IMR-90 (cell line): ENCODE measurements at regions not wholly inside any gene's neighbourhood (a gene's known extent, or its start where the extent isn't known, plus 50 kb on each side); places are given as distances from the start of the nearest gene placed in this dataset.

Experiments used
- ATAC-seq: fragments of 200-7000 bp; cut with Tn5 transposase; 2 replicates; pipeline ENCODE4 v1.9.1; 2020; ENCODE audit warnings: low read depth, mild to moderate bottlenecking, moderate library complexity
- BruUV-seq: library from RNA; stranded (reverse); fragments of 400-500 nt; replicated peaks from 2 replicates; lab custom pipeline; 2021; lab: Mats Ljungman, UMichigan
- CTCF ChIA-PET: fragments of 300-600 bp; formaldehyde crosslinking; extraction: SDS; loops from one replicate; lab custom pipeline; 2021; ENCODE audit warnings: antibody characterized with exemption; lab: Yijun Ruan, JAX
- POLR2A ChIA-PET: fragments of 300-600 bp; sonication (Branson Sonifier 250); formaldehyde crosslinking; loops from one replicate; lab custom pipeline; 2022; ENCODE audit warnings: antibody characterized with exemption; ENCODE audit not compliant: unreplicated experiment; lab: Charles Lee
- DNase-seq: peaks from one replicate; pipeline ENCODE4 v3.0.0; 2013
- H2AFZ ChIP-seq: replicated peaks from 2 replicates; pipeline ENCODE3; 2013; ENCODE audit warnings: low read length, mild to moderate bottlenecking; ENCODE audit not compliant: poor library complexity
- H2AK5ac ChIP-seq: 2 replicates; pipeline ENCODE4 v1.6.1; 2013; ENCODE audit warnings: low read depth, low read length, inconsistent platforms
- H2AK9ac ChIP-seq: replicated peaks from 2 replicates; pipeline ENCODE3; 2013; ENCODE audit warnings: mild to moderate bottlenecking, low read depth, low read length, moderate library complexity; ENCODE audit not compliant: poor library complexity
- H2BK120ac ChIP-seq: 2 replicates; pipeline ENCODE4 v1.6.1; 2013; ENCODE audit warnings: low read depth, low read length, inconsistent platforms
- H2BK15ac ChIP-seq: 3 replicates; pipeline ENCODE4 v1.6.1; 2013; ENCODE audit warnings: low read depth, low read length, inconsistent platforms
- H2BK20ac ChIP-seq: 2 replicates; pipeline ENCODE4 v1.6.1; 2013; ENCODE audit warnings: low read depth, mild to moderate bottlenecking, inconsistent platforms, low read length, moderate library complexity
- H2BK5ac ChIP-seq: 2 replicates; pipeline ENCODE4 v1.6.1; 2013; ENCODE audit warnings: mild to moderate bottlenecking, low read depth, low read length, inconsistent platforms; ENCODE audit not compliant: poor library complexity, severe bottlenecking
- H3K14ac ChIP-seq: replicated peaks from 2 replicates; pipeline ENCODE4 v1.6.1; 2013; ENCODE audit warnings: low read depth, low read length, inconsistent platforms
- H3K18ac ChIP-seq: 2 replicates; pipeline ENCODE4 v1.6.1; 2013; ENCODE audit warnings: low read depth, low read length, control low read depth
- H3K23ac ChIP-seq: 2 replicates; pipeline ENCODE4 v1.6.1; 2013; ENCODE audit warnings: low read depth, low read length, inconsistent platforms
- H3K27ac ChIP-seq: 2 replicates; pipeline ENCODE4 v1.5.1; 2013; ENCODE audit warnings: mild to moderate bottlenecking, control low read depth, low read length; ENCODE audit not compliant: insufficient read depth
- H3K27me3 ChIP-seq: 2 replicates; pipeline ENCODE4 v1.6.1; 2013; ENCODE audit warnings: low read length; ENCODE audit not compliant: control insufficient read depth, insufficient read depth
- H3K36me3 ChIP-seq: 2 replicates; pipeline ENCODE4 v1.6.1; 2013; ENCODE audit warnings: low read length, mixed read lengths; ENCODE audit not compliant: control insufficient read depth, insufficient read depth
- H3K4ac ChIP-seq: 2 replicates; pipeline ENCODE4 v1.6.1; 2013; ENCODE audit warnings: low read depth, low read length, inconsistent platforms
- H3K4me1 ChIP-seq: 2 replicates; pipeline ENCODE4 v1.6.1; 2013; ENCODE audit warnings: low read length, mixed read lengths; ENCODE audit not compliant: control insufficient read depth, insufficient read depth
- H3K4me2 ChIP-seq: 2 replicates; pipeline ENCODE4 v1.6.1; 2013; ENCODE audit warnings: low read depth, mild to moderate bottlenecking, control low read depth, low read length, moderate library complexity
- H3K4me3 ChIP-seq: 2 replicates; pipeline ENCODE4 v1.5.1; 2013; ENCODE audit warnings: low read depth, mild to moderate bottlenecking, control low read depth, low read length, moderate library complexity; ENCODE audit not compliant: insufficient read depth
- H3K56ac ChIP-seq: 2 replicates; pipeline ENCODE4 v1.6.1; 2013; ENCODE audit warnings: low read length, inconsistent platforms; ENCODE audit not compliant: insufficient read depth; ENCODE audit errors: extremely low read depth
- H3K79me1 ChIP-seq, 2 experiments: 2 replicates each; pipeline ENCODE4 v1.6.1; 2013; ENCODE audit warnings: low read length in 2 of 2, inconsistent platforms in 1 of 2, low read depth in 1 of 2
- H3K9ac ChIP-seq: 2 replicates; pipeline ENCODE4 v1.6.1; 2013; ENCODE audit warnings: low read depth, low read length, control low read depth
- H3K9me1 ChIP-seq: 2 replicates; pipeline ENCODE4 v1.6.1; 2013; ENCODE audit warnings: low read length, inconsistent platforms; ENCODE audit not compliant: insufficient read depth
- H3K9me3 ChIP-seq: 2 replicates; pipeline ENCODE4 v1.6.1; 2013; ENCODE audit warnings: low read length; ENCODE audit not compliant: control insufficient read depth, insufficient read depth
- H4K20me1 ChIP-seq: 2 replicates; pipeline ENCODE4 v1.6.1; 2013; ENCODE audit warnings: low read length, inconsistent platforms; ENCODE audit not compliant: insufficient read depth
- H4K5ac ChIP-seq: 2 replicates; pipeline ENCODE4 v1.6.1; 2013; ENCODE audit warnings: mild to moderate bottlenecking, low read depth, low read length, control low read depth
- H4K8ac ChIP-seq, 2 experiments: 2 replicates each; pipeline ENCODE4 v1.6.1; 2013; ENCODE audit warnings: low read depth in 2 of 2, low read length in 2 of 2, control low read depth in 1 of 2, inconsistent platforms in 1 of 2
- H4K91ac ChIP-seq: 2 replicates; pipeline ENCODE4 v1.6.1; 2013; ENCODE audit warnings: low read depth, low read length, inconsistent platforms; ENCODE audit not compliant: insufficient read depth
- BHLHE40 ChIP-seq: fragments of 150-350 bp; IDR thresholded peaks from 2 replicates; pipeline ENCODE4 v1.6.1; 2016; ENCODE audit warnings: mild to moderate bottlenecking, low read depth, low read length
- CEBPB ChIP-seq: IDR thresholded peaks from 2 replicates; pipeline ENCODE4 v1.6.1; 2012; ENCODE audit warnings: low read depth, low read length, improper control_type of control experiment
- CHD1 ChIP-seq: IDR thresholded peaks from 2 replicates; pipeline ENCODE4 v1.6.1; 2012; ENCODE audit warnings: low read depth, low read length, improper control_type of control experiment
- CTCF ChIP-seq: conservative IDR thresholded peaks from 2 replicates; pipeline ENCODE4 v1.5.1; 2012; ENCODE audit warnings: mild to moderate bottlenecking, low read depth, low read length, improper control_type of control experiment
- ELK1 ChIP-seq: fragments of 150-350 bp; IDR thresholded peaks from 2 replicates; pipeline ENCODE4 v1.6.1; 2016; ENCODE audit warnings: low read depth, mild to moderate bottlenecking, low read length, moderate library complexity, borderline replicate concordance
- FOS ChIP-seq: fragments of 150-350 bp; IDR thresholded peaks from 2 replicates; pipeline ENCODE4 v1.6.1; 2016; ENCODE audit warnings: low read depth, low read length
- MAFK ChIP-seq: IDR thresholded peaks from 2 replicates; pipeline ENCODE4 v1.6.1; 2012; ENCODE audit warnings: low read depth, low read length, improper control_type of control experiment
- MAZ ChIP-seq: IDR thresholded peaks from 2 replicates; pipeline ENCODE4 v1.6.1; 2012; ENCODE audit warnings: low read depth, mild to moderate bottlenecking, low read length, improper control_type of control experiment, moderate library complexity, borderline replicate concordance
- MXI1 ChIP-seq: IDR thresholded peaks from 2 replicates; pipeline ENCODE4 v1.6.1; 2012; ENCODE audit warnings: low read depth, mild to moderate bottlenecking, low read length, moderate library complexity, borderline replicate concordance
- NFE2L2 ChIP-seq: fragments of 150-350 bp; IDR thresholded peaks from 2 replicates; pipeline ENCODE4 v1.6.1; 2016; ENCODE audit warnings: low read depth, mild to moderate bottlenecking, low read length
- POLR2A ChIP-seq: IDR thresholded peaks from 2 replicates; pipeline ENCODE4 v1.6.1; 2012; ENCODE audit warnings: mild to moderate bottlenecking, low read depth, low read length
- RAD21 ChIP-seq: IDR thresholded peaks from 2 replicates; pipeline ENCODE4 v1.6.1; 2012; ENCODE audit warnings: low read length, improper control_type of control experiment
- RCOR1 ChIP-seq: IDR thresholded peaks from 2 replicates; pipeline ENCODE4 v1.6.1; 2012; ENCODE audit warnings: mild to moderate bottlenecking, low read length, improper control_type of control experiment; ENCODE audit not compliant: insufficient replicate concordance
- RFX5 ChIP-seq: IDR thresholded peaks from 2 replicates; pipeline ENCODE4 v1.8.0; 2012; ENCODE audit warnings: low read depth, mild to moderate bottlenecking, low read length, moderate library complexity
- SMC3 ChIP-seq: fragments of 150-350 bp; IDR thresholded peaks from 2 replicates; pipeline ENCODE4 v1.6.1; 2016; ENCODE audit warnings: low read depth, mild to moderate bottlenecking, antibody characterized with exemption, low read length, moderate library complexity
- WGBS, 2 experiments: methylation state at CpG; one replicate each; pipeline versions ENCODE4 v1.1.5 to v1.1.7; 2013; ENCODE audit warnings: missing lambda C conversion rate in 2 of 2; ENCODE audit not compliant: insufficient read length in 1 of 2; ENCODE audit errors: extremely low coverage in 2 of 2; 5-methylcytosine and 5-hydroxymethylcytosine counted together
- dilution Hi-C: fragments of 300-500 bp; cut with HindIII; formaldehyde crosslinking; loops from one replicate; pipeline ENCODE4 v1.14.3; 2018; ENCODE audit warnings: low sequenced_read_pairs; ENCODE audit not compliant: unreplicated experiment
- in situ Hi-C: fragments of 300-500 bp; cut with MboI; formaldehyde crosslinking; loops from 3 replicates; pipeline ENCODE4 v1.14.3; 2019; ENCODE audit warnings: low sequenced_read_pairs, inconsistent platforms, mixed read lengths
- intact Hi-C: fragments of 100-400 bp; cut with micrococcal nuclease; formaldehyde crosslinking; loops from 2 replicates; pipeline ENCODE4 v1.10.0; 2022
- TF ChIP-seq, protein P1 (sequence below): fragments of 150-350 bp; IDR thresholded peaks from 2 replicates; pipeline ENCODE4 v1.6.1; 2017; ENCODE audit warnings: mild to moderate bottlenecking, antibody characterized with exemption, low read length, low read depth

DNA sequence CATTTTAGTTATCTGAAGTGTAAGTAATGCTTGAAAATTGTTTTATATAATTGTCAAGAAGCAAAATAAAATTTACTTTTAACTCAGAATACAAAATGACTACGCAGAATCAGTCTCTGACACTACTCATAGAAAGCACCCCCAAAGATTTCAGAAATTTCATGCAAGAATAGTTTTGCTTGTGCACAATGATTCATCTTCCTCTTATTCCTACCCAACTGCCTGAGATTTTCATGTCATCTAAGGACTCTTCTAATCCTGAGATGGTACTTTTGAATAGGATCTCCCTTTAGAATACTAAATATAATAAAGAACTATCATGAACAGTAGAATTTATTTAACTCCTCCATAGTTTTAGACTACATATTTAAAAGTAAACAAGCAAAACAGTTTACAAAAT, 485.3 kb upstream of the MGAT4C start:
- peak; percentile 32; the same call in 1 of the 2 replicates for ATAC-seq
- H3K18ac ChIP-seq: no peak overlapping the region
- no peak overlapping the region for H3K56ac ChIP-seq
- H4K20me1 ChIP-seq: no peaks in the 10 kb centered on the region
- intact Hi-C loops (no loop called here), in situ Hi-C loops (no loop called here), dilution Hi-C loops (no loop called here)
- no peak overlapping the region for H2AFZ ChIP-seq
- no peak overlapping the region for H4K8ac ChIP-seq
- H2BK15ac ChIP-seq: no peak overlapping the region
- H3K23ac ChIP-seq: no peak overlapping the region
- CTCF ChIA-PET: no interaction called here
- peak; percentile 4 for DNase-seq
- H4K5ac ChIP-seq: no peak overlapping the region
- H2BK120ac ChIP-seq: no peak overlapping the region
- TF ChIP-seq FOS: no peak
- no peak for TF ChIP-seq NFE2L2
- no peak for TF ChIP-seq SMC3
- TF ChIP-seq RFX5: no peak
- TF ChIP-seq BHLHE40: no peak
- no peak for TF ChIP-seq CTCF
- no peak for TF ChIP-seq MAFK
- TF ChIP-seq CHD1: no peak
- TF ChIP-seq, protein P1, sequence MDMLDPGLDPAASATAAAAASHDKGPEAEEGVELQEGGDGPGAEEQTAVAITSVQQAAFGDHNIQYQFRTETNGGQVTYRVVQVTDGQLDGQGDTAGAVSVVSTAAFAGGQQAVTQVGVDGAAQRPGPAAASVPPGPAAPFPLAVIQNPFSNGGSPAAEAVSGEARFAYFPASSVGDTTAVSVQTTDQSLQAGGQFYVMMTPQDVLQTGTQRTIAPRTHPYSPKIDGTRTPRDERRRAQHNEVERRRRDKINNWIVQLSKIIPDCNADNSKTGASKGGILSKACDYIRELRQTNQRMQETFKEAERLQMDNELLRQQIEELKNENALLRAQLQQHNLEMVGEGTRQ: no peak
- TF ChIP-seq MXI1: no peak
- no peak for TF ChIP-seq ELK1
- no peak for TF ChIP-seq POLR2A
- no peak for TF ChIP-seq RAD21
- TF ChIP-seq CEBPB: no peak
- no peak for TF ChIP-seq RCOR1
- no peak for TF ChIP-seq MAZ
- no peak overlapping the region for H3K4me2 ChIP-seq
- H2AK9ac ChIP-seq: no peak overlapping the region
- BruUV-seq: no TSS peak
- no peak overlapping the region for H3K27ac ChIP-seq
- WGBS, 2 experiments: no CpG with 5 or more reads among the region's 1 CpG
- no peak overlapping the region for H2AK5ac ChIP-seq
- no peak overlapping the region for H3K9ac ChIP-seq
- H3K36me3 ChIP-seq: no peaks in the 10 kb centered on the region
- H3K4ac ChIP-seq: no peak overlapping the region
- no peaks in the 10 kb centered on the region for H3K79me1 ChIP-seq
- H3K27me3 ChIP-seq: no peaks in the 10 kb centered on the region
- no peak overlapping the region for H2BK20ac ChIP-seq
- no peaks in the 10 kb centered on the region for H3K9me1 ChIP-seq
- POLR2A ChIA-PET: no interaction called here
- H3K14ac ChIP-seq: no peak overlapping the region
- no peak overlapping the region for H4K91ac ChIP-seq
- H2BK5ac ChIP-seq: no peak overlapping the region
- no peaks in the 10 kb centered on the region for H3K9me3 ChIP-seq
- H3K4me1 ChIP-seq: no peaks in the 10 kb centered on the region
- no peak overlapping the region for H3K4me3 ChIP-seq
